Retinal pigment epithelial cell (primary cell): ENCODE measurements at regions not wholly inside any gene's neighbourhood (a gene's known extent, or its start where the extent isn't known, plus 50 kb on each side); places are given as distances from the start of the nearest gene placed in this dataset.
"Not testable (repeated sequence)": the region's sequence is repeated elsewhere in the genome, so short reads cannot be mapped to it uniquely, and the experiment has no call there.

Source experiments
- DNase-seq: peaks from one replicate; pipeline ENCODE4 v3.0.0-alpha.2; 2010; ENCODE audit warnings: low read depth
- H3K4me3 ChIP-seq: 2 replicates; pipeline ENCODE4 v1.5.1; 2011; ENCODE audit warnings: mild to moderate bottlenecking, low read length, control low read depth, moderate library complexity
- CTCF ChIP-seq: conservative IDR thresholded peaks from 2 replicates; pipeline ENCODE4 v1.5.1; 2011; ENCODE audit warnings: low read depth, low read length, control low read depth, inconsistent platforms

DNA sequence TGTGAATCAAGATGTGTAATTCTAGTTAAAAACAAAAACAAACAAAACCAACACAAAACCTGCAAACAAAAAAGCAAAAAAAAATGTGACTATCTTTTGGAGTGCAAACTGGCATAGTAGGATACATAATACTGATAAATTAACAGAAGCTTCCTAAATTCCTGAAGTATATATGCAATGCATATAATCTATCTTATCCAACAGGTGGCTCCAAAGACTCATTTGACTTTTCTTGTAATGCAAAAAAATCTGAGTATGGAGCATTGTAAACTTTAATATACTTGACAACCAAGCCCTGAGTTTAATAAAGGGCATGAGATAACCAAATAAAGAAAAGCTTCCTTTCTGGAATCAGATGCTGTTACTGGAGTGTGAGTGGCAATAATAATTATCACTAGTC is 1003.6 kb downstream of the FSCB start:
- TF ChIP-seq CTCF: peak; percentile 27
- H3K4me3 ChIP-seq: no peak overlapping the region
- DNase-seq: no peak

- not testable (repeated sequence) for H3K4me3 ChIP-seq, DNase-seq
Observed at GRCh38 chr14:43492359-43492758, 1014.7 kb downstream of the FSCB start.

DNA sequence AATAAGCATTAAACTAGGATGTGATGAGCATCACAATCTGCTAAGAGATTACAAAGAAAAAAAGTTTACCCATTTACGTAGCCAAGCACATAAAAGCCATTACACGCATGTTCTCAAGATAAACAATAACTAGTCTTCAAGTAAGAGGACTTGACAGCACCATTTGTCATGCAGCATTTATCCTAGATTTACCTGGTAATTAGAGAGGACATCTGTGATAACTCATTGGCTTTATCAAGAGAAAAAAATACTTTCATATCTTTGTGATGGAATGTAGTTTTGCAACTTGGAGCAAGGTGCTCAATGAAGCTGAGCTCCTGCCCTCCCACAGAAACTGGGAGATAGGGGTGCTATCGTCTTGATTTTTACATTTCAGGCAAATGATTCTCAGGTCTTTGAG is 1023.7 kb downstream of the FSCB start:
- H3K4me3 ChIP-seq: no peak overlapping the region
- no peak for TF ChIP-seq CTCF
- DNase-seq: no peak

GRCh38 chr14:43481864-43482263 is 1025.2 kb downstream of the FSCB start:
- H3K4me3 ChIP-seq: no peak overlapping the region
- TF ChIP-seq CTCF: no peak
- no peak for DNase-seq

DNA sequence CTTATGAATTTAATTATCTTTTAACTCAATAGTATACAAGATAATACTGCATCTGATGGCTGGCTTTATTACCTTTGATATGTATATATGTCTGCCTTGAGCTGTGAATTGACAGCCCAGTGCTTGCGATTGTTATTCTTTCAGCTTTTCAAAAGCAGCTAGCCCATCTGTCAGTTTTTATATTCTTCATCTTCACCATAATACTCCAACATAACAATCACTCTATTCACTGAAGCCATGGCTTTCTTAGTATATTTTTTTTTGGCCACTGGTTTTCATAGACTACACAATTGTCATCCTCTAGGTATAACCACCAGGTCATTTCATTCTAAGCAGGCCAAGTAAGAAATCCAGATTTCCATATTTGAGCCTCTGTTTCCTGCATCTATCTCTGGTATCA is 1026.1 kb downstream of the FSCB start:
- H3K4me3 ChIP-seq: no peak overlapping the region
- no peak for TF ChIP-seq CTCF
- DNase-seq: no peak

DNA sequence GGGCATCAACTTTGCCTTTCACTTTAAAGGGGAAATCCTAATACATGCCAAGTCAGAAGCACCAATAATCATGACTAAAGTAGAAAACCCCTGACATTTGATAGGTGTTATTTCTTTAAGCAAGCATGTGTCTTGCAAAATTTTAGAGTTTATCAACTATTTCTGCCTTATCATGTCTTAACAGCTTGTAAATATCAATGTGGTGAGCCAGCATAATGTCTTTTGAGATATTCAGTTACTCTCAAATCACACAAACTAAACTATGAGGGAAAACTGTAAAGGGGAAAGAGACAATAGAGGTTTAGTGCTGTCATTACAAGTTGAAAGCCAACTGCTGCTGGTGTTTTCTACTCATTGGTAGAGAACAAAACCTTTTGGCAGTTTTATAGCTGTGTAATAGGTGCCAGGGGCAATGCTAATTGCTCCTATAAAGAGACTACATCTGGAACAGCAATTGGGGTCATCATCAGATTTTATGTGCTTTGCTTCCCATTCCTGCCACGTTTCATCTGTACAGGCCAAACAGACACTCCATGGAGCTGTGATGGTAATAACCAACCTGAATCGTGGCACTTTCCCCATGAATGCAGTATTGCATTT is 1027.4 kb downstream of the FSCB start:
- TF ChIP-seq CTCF: no peak
- no peak overlapping the region for H3K4me3 ChIP-seq
- DNase-seq: no peak

DNA sequence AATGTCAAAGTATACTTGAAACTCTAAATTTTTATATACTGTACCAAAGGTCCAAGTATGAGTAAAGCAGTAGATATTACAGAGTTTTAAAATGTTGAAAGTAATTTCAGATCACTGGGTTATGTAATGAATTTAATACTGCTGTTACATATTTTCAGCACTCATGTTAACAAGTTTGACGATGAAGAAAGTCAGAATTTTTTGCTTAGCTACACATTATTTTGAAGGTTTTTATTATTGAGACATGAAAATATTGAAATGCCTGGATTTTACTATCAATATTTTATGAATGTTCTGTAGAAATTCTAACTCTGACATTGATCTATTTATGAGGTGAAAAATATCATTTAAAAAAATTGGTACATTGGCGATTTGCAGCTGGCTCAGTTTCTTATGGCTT is 1030.3 kb downstream of the FSCB start:
- no peak overlapping the region for H3K4me3 ChIP-seq
- TF ChIP-seq CTCF: no peak
- DNase-seq: no peak

DNA sequence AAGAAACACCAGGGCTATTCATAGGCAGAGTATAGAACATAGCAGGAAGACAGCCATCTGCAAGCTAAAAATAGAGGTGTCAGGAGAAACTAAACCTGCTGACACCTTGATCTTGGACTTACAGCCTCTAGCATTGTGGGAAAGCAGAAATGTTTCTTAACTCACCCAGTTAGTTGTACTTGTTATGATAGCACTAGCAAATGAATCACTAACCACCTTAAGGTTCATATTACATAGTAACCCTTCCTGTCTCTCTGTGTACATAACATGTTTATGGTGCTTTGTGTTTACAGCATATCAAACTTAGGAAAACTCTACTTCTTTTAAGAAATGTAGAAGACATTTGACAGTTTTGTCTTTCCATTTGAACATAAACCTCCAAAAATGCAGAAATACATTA is 1031.3 kb downstream of the FSCB start:
- no peak for TF ChIP-seq CTCF
- DNase-seq: no peak
- H3K4me3 ChIP-seq: no peak overlapping the region
